Caco-2 (cell line): ENCODE measurements at regions not wholly inside any gene's neighbourhood (a gene's known extent, or its start where the extent isn't known, plus 50 kb on each side); places are given as distances from the start of the nearest gene placed in this dataset.

Experiments
- BruUV-seq: library from RNA; stranded (reverse); fragments of 400-500 nt; replicated peaks from 2 replicates; lab custom pipeline; 2021; lab: Mats Ljungman, UMichigan
- CTCF ChIA-PET: fragments of 300-600 bp; sonication (Branson Sonifier 250); formaldehyde crosslinking; loops from one replicate; lab custom pipeline; 2022; ENCODE audit warnings: antibody characterized with exemption; lab: Charles Lee
- POLR2A ChIA-PET: fragments of 300-600 bp; sonication (Branson Sonifier 250); formaldehyde crosslinking; loops from one replicate; lab custom pipeline; 2022; ENCODE audit warnings: antibody characterized with exemption; lab: Charles Lee
- DNase-seq, 2 experiments: peaks; one replicate each; pipeline versions ENCODE4 v3.0.0 to v3.0.0-alpha.2; 2020 to 2022
- H3K27me3 ChIP-seq: replicated peaks from 2 replicates; pipeline ENCODE4 v1.6.0; 2011; ENCODE audit warnings: low read length; ENCODE audit not compliant: control insufficient read depth, insufficient read depth
- H3K36me3 ChIP-seq: 2 replicates; pipeline ENCODE4 v1.5.1; 2011; ENCODE audit warnings: low read length; ENCODE audit not compliant: control insufficient read depth, insufficient read depth
- H3K4me1 ChIP-seq: fragments of 250-450 bp; sonication (Bioruptor Pico); 2 replicates; pipeline ENCODE4 v1.5.1; 2020; ENCODE audit warnings: mild to moderate bottlenecking
- H3K4me3 ChIP-seq: 2 replicates; pipeline ENCODE4 v1.5.1; 2011; ENCODE audit warnings: low read depth, mild to moderate bottlenecking, control low read depth, low read length
- H3K9me3 ChIP-seq: fragments of 250-450 bp; sonication (Bioruptor Pico); 2 replicates; pipeline ENCODE4 v1.5.1; 2020; ENCODE audit warnings: mild to moderate bottlenecking, moderate library complexity
- H3K27ac Mint-ChIP-seq: one replicate; pipeline ENCODE4 v1.8.0; 2022; ENCODE audit warnings: mixed read lengths; ENCODE audit not compliant: unreplicated experiment
- H3K27me3 Mint-ChIP-seq: one replicate; pipeline ENCODE4 v1.8.0; 2022; ENCODE audit warnings: mixed read lengths; ENCODE audit not compliant: insufficient read depth, unreplicated experiment
- H3K36me3 Mint-ChIP-seq: one replicate; pipeline ENCODE4 v1.8.0; 2022; ENCODE audit warnings: mild to moderate bottlenecking, mixed read lengths; ENCODE audit not compliant: insufficient read depth, unreplicated experiment
- H3K4me1 Mint-ChIP-seq: one replicate; pipeline ENCODE4 v1.8.0; 2022; ENCODE audit warnings: low read depth, mixed read lengths; ENCODE audit not compliant: unreplicated experiment
- H3K4me3 Mint-ChIP-seq: one replicate; pipeline ENCODE4 v1.8.0; 2022; ENCODE audit warnings: mild to moderate bottlenecking, moderate library complexity, mixed read lengths; ENCODE audit not compliant: unreplicated experiment
- H3K9me3 Mint-ChIP-seq: one replicate; pipeline ENCODE4 v1.8.0; 2022; ENCODE audit warnings: mixed read lengths; ENCODE audit not compliant: unreplicated experiment
- intact Hi-C: fragments of 100-400 bp; cut with micrococcal nuclease; formaldehyde crosslinking; loops from one replicate; pipeline ENCODE4 v1.10.0; 2022; ENCODE audit not compliant: unreplicated experiment
- TF ChIP-seq, protein P1 (sequence below), 2 experiments: fragments of 200-600 bp in 1 of 2; IDR thresholded peaks; 1 replicate in 1 of 2; 2 replicates in 1 of 2; pipeline versions ENCODE4 v1.5.1 to v1.8.0; 2011 to 2022; ENCODE audit warnings: antibody characterized with exemption in 1 of 2, control low read depth in 1 of 2, inconsistent platforms in 1 of 2, low read depth in 1 of 2, low read length in 1 of 2, mild to moderate bottlenecking in 1 of 2, moderate library complexity in 1 of 2; ENCODE audit not compliant: insufficient read depth in 1 of 2, severe bottlenecking in 1 of 2, unreplicated experiment in 1 of 2

DNA sequence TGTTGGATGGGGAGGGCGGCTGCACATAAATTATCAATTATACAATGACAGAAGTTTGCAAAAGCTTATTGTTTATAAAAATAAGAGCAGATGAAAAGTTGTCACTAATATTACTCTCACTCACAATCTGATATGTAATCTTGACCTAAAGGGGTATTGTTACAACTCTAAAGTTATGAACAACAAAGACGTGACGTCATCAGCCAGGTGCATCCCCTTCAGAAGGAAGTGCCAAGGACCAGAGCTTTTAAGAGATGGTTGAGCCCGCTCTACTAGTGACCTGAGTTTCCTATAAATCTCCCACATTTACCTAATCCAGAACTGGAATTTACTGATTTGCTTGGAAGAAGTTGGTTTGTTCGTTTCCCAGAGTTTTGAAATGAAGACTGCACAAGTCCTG lies 247.7 kb upstream of the MGMT start:
- POLR2A ChIA-PET, result no interaction called here
- no peaks in the 10 kb centered on the region for H3K4me1 Mint-ChIP-seq
- no peaks in the 10 kb centered on the region for H3K27me3 ChIP-seq
- no peak for DNase-seq
- no peaks in the 10 kb centered on the region for H3K36me3 ChIP-seq
- TF ChIP-seq, protein P1, sequence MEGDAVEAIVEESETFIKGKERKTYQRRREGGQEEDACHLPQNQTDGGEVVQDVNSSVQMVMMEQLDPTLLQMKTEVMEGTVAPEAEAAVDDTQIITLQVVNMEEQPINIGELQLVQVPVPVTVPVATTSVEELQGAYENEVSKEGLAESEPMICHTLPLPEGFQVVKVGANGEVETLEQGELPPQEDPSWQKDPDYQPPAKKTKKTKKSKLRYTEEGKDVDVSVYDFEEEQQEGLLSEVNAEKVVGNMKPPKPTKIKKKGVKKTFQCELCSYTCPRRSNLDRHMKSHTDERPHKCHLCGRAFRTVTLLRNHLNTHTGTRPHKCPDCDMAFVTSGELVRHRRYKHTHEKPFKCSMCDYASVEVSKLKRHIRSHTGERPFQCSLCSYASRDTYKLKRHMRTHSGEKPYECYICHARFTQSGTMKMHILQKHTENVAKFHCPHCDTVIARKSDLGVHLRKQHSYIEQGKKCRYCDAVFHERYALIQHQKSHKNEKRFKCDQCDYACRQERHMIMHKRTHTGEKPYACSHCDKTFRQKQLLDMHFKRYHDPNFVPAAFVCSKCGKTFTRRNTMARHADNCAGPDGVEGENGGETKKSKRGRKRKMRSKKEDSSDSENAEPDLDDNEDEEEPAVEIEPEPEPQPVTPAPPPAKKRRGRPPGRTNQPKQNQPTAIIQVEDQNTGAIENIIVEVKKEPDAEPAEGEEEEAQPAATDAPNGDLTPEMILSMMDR (IDR thresholded peaks at IDR 0.05; ENCODE audit: insufficient read depth in 1 of 2, low read depth in 1 of 2, low read length in 1 of 2, severe bottlenecking in 1 of 2, unreplicated experiment in 1 of 2), result no peak
- H3K9me3 ChIP-seq, result no peaks in the 10 kb centered on the region
- no peaks in the 10 kb centered on the region for H3K36me3 Mint-ChIP-seq
- H3K4me1 ChIP-seq, result no peaks in the 10 kb centered on the region
- CTCF ChIA-PET, result no interaction called here
- H3K27ac Mint-ChIP-seq, result no peak overlapping the region
- intact Hi-C loops, result no loop called here
- H3K27me3 Mint-ChIP-seq, result peaks cover 19% of the 10 kb centered on the region
- H3K4me3 ChIP-seq, result no peak overlapping the region
- BruUV-seq, result no TSS peak
- H3K4me3 Mint-ChIP-seq, result no peak overlapping the region
- H3K9me3 Mint-ChIP-seq, result no peaks in the 10 kb centered on the region

DNA sequence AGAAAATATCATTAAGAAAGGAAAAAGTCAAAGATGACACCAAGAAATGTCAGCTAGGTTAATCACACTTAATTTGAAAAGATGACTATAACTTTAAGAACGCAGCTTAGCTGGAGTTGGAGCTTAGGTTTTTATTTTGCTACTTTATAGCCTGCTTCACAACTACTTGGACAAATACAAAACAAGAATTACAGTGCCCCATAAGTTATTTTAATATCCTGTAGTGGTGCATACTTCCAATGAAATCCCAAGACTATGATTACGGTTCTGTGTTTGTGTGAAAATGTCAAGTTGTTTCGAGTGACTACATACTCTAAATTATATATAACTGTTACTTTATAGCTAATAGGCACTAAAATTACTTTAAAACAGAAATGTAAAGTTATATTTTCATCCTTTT lies 244.6 kb upstream of the MGMT start:
- ChIA-PET POLR2A (no interaction called here), CTCF (no interaction called here)
- no peak for DNase-seq
- no peak overlapping the region for H3K27ac Mint-ChIP-seq
- Histone ChIP-seq H3K4me3 (no peak overlapping the region), H3K36me3 (no peaks in the 10 kb centered on the region), H3K9me3 (no peaks in the 10 kb centered on the region), H3K27me3 (no peaks in the 10 kb centered on the region; the same call in 1 of the 2 replicates), H3K4me1 (no peaks in the 10 kb centered on the region)
- H3K27me3 Mint-ChIP-seq, result peaks cover 6% of the 10 kb centered on the region
- no TSS peak for BruUV-seq
- no peaks in the 10 kb centered on the region for H3K9me3 Mint-ChIP-seq
- TF ChIP-seq, protein P1 (IDR thresholded peaks at IDR 0.05; ENCODE audit: insufficient read depth in 1 of 2, low read depth in 1 of 2, low read length in 1 of 2, severe bottlenecking in 1 of 2, unreplicated experiment in 1 of 2), result no peak
- peaks cover 4% of the 10 kb centered on the region for H3K36me3 Mint-ChIP-seq
- no peaks in the 10 kb centered on the region for H3K4me1 Mint-ChIP-seq
- intact Hi-C loops, result no loop called here
- H3K4me3 Mint-ChIP-seq, result no peak overlapping the region

DNA sequence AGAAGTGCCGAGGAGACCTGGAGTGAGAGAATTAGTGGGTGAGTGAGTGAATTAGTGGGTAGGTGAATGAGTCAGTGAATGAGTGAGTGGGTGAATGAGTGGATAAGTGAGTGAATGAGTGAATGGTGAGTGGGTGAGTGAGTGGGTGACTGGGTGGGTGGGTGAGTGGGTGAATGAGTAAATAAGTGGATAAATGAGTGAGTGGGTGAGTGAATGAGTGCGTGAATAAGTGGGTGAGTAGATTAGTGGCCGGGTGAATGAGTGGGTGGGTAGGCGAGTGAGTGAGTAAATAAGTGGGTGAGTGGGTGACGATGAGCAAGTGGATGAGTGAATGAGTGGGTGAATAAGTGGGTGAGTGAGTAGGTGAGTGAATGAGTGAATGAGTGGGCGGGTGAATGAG lies 243.7 kb upstream of the MGMT start:
- no peak overlapping the region for H3K27ac Mint-ChIP-seq
- POLR2A ChIA-PET, result no interaction called here

More for the DNA sequence above, 243.7 kb upstream of the MGMT start:
- H3K36me3 ChIP-seq, result no peaks in the 10 kb centered on the region
- H3K4me1 ChIP-seq, result no peaks in the 10 kb centered on the region
- no peaks in the 10 kb centered on the region for H3K9me3 ChIP-seq
- H3K9me3 Mint-ChIP-seq, result no peaks in the 10 kb centered on the region
- H3K27me3 ChIP-seq, result no peaks in the 10 kb centered on the region; the same call in 1 of the 2 replicates
- intact Hi-C loops, result no loop called here
- BruUV-seq, result no TSS peak
- no peaks in the 10 kb centered on the region for H3K4me1 Mint-ChIP-seq
- H3K27me3 Mint-ChIP-seq, result peaks cover 6% of the 10 kb centered on the region
- H3K4me3 Mint-ChIP-seq, result no peak overlapping the region
- no peak for DNase-seq
- peaks cover 4% of the 10 kb centered on the region for H3K36me3 Mint-ChIP-seq
- TF ChIP-seq, protein P1 (IDR thresholded peaks at IDR 0.05; ENCODE audit: insufficient read depth in 1 of 2, low read depth in 1 of 2, low read length in 1 of 2, severe bottlenecking in 1 of 2, unreplicated experiment in 1 of 2), result no peak
- CTCF ChIA-PET, result no interaction called here
- no peak overlapping the region for H3K4me3 ChIP-seq
